GM12873 (cell line): ENCODE measurements at regions not wholly inside any gene's neighbourhood (a gene's known extent, or its start where the extent isn't known, plus 50 kb on each side); places are given as distances from the start of the nearest gene placed in this dataset.

ENCODE experiments used
- TF ChIP-seq, protein P1 (sequence below): IDR thresholded peaks from 2 replicates; pipeline ENCODE4 v1.5.1; 2012; ENCODE audit warnings: low read depth, mild to moderate bottlenecking, moderate library complexity, low read length, control low read depth; ENCODE audit not compliant: insufficient read depth; ENCODE audit errors: missing control alignments

GRCh38 chr2:133927894-133928293 lies 326.0 kb upstream of the MGAT5 start:
- TF ChIP-seq, protein P1, sequence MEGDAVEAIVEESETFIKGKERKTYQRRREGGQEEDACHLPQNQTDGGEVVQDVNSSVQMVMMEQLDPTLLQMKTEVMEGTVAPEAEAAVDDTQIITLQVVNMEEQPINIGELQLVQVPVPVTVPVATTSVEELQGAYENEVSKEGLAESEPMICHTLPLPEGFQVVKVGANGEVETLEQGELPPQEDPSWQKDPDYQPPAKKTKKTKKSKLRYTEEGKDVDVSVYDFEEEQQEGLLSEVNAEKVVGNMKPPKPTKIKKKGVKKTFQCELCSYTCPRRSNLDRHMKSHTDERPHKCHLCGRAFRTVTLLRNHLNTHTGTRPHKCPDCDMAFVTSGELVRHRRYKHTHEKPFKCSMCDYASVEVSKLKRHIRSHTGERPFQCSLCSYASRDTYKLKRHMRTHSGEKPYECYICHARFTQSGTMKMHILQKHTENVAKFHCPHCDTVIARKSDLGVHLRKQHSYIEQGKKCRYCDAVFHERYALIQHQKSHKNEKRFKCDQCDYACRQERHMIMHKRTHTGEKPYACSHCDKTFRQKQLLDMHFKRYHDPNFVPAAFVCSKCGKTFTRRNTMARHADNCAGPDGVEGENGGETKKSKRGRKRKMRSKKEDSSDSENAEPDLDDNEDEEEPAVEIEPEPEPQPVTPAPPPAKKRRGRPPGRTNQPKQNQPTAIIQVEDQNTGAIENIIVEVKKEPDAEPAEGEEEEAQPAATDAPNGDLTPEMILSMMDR: no peak

DNA sequence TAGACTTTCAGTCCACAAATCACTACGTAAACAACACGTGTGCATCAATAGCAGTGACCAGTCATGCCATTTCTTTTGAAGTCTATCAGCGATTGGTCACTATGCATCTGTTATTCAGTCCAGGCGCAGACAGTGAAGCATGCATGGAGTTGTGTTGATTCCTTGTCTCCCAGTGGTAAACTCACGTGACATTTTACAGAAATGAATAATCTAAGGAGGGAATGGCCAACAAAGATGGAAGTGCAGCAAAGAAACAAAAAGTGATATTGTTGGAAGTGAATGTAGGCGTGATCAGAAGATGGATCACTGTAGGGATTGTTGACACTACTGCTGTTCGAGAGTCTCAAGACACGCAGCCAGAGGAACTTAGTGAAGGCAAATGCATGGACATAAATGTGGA lies 317.8 kb upstream of the MGAT5 start:
- TF ChIP-seq, protein P1: no peak

- TF ChIP-seq, protein P1: no peak
Observed at GRCh38 chr2:133936601-133937000, 317.3 kb upstream of the MGAT5 start.

GRCh38 chr2:133937669-133938068 lies 316.2 kb upstream of the MGAT5 start:
- TF ChIP-seq, protein P1: no peak

DNA sequence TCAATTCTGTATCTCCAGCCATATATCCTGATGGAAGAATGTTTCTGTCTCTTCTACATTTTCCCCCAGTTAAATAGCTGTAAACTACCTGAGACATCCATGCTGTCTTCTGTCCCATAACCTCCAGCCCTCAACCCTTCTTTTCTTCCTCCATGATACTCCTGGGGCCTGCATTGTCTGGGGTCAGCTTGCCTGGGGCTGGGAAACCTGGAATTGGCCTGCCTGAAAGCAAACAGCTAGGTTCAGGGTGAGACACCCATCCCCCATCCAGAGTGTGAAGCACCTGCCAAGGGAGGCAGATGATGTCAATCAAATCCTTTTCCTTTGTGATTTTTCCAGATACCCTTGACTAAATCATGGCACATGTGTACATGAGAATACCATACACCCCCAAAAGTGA lies 313.7 kb upstream of the MGAT5 start:
- TF ChIP-seq, protein P1: no peak

GRCh38 chr2:133941666-133942065 lies 312.2 kb upstream of the MGAT5 start:
- TF ChIP-seq, protein P1: no peak

- TF ChIP-seq, protein P1: no peak
Observed at GRCh38 chr2:133942398-133942797, 311.5 kb upstream of the MGAT5 start.
